HG03521 (cell line): ENCODE measurements at regions not wholly inside any gene's neighbourhood (a gene's known extent, or its start where the extent isn't known, plus 50 kb on each side); places are given as distances from the start of the nearest gene placed in this dataset.

ENCODE experiments used
- ATAC-seq: cut with Tn5 transposase; IDR thresholded peaks from one replicate; pipeline ENCODE4 v1.9.1; 2021; ENCODE audit warnings: mild to moderate bottlenecking, moderate library complexity; ENCODE audit not compliant: unreplicated experiment

- ATAC-seq: no peak
Observed at GRCh38 chr1:198032668-198033067, 115.5 kb downstream of the LHX9 start.

DNA sequence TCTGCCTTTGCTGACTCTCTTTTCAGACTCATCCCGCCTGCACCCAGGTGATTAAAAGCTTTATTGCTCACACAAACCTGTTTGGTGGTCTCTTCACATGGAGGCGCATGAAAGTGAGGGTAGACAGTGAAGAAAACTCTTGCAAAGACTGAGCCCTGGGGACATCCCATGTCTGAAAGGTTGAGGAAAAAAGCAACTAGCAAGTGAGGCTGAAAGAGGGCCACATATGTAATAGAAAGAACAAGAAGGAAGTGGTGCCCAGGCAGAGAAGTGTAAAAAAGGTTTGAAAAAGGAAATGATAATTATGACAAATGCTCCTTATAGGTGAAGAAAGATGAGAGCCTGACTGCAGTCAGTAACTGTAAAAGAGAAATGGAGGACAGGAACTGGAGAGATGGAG is 115.9 kb upstream of the NEK7 start:
- no peak for ATAC-seq

- no peak for ATAC-seq
Observed at GRCh38 chr1:198042168-198042567, 114.6 kb upstream of the NEK7 start.

DNA sequence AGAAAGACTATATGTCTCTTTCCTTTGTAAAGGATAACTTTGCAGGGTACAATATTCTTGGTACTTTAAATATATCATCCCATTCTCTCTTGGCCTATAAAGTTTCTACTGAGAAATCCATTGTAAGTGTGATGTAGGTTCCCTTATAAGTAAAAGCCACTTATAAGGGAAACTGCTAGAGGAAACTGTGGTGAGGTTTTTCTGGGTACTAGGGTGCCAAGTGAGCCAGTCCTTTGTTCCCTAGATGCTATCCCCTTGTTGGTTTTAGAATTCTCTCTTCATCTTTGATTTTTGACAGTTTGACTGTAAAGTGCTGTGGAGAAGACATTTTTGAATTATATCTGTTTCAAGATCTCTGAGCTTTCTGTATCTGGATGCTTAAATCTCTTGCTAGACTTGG is 108.9 kb upstream of the NEK7 start:
- ATAC-seq: no peak

DNA sequence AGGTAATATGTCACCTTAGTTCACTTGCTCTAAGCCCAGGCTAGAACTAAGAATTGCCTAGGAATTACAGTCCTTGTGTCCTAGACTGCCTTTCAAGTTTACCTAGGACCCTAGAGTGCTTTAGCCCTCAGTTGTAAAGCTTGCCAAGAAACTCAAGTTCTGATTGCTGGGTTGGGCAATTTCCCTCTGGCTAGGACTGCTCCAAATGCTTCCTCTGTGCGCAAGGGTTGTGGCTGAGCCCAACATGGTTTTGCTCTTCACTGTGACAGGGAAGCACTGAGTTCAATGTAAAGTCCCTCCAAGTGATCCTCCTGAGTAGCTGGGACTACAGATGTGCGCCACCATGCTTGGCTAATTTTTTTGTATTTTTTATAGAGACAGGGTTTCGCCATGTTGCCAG is 102.3 kb upstream of the NEK7 start:
- no peak for ATAC-seq

- peak; percentile 84 for ATAC-seq
Observed at GRCh38 chr1:198056255-198056654, 100.5 kb upstream of the NEK7 start.

- no peak for ATAC-seq
Observed at GRCh38 chr1:198064181-198064580, 92.6 kb upstream of the NEK7 start.

GRCh38 chr1:198068285-198068684 is 88.5 kb upstream of the NEK7 start:
- no peak for ATAC-seq

DNA sequence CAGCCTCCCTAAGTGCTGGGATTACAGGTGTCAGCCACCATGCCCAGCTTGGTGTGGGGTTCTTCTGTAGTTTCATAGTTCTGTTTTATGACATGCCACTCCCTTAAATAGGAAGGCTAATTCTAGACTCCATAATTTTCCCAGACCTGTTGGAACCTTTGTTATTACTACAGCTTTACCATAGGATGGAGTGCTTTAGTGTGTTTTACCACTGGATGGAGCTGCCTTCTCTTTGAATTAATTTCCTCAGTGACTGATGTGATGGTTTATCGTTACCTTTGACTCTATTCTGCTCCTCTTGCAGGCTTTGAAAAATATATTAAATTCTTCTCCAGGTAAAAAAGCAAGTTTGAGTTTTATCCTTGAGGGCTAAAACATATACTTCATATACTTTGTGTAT is 84.6 kb upstream of the NEK7 start:
- ATAC-seq: no peak

DNA sequence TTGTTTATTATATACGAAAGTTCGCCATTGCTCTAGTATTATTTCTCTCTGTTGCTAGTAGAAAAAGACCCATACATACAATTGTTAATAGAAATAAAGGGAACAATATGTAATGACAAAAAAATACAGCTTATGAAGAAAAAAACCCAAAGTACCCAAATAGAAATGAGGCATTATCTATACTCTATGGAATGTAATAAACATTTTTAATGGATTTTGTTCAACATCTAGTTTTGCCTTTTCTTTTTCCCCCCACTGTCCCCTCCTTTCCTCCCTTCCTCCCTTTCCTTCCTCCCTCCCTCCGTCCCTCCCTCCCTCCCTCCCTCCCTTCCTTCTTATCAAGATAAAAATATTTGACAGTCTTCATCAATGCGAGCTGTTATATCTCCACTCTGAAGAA is 81.5 kb upstream of the NEK7 start:
- ATAC-seq: no peak

DNA sequence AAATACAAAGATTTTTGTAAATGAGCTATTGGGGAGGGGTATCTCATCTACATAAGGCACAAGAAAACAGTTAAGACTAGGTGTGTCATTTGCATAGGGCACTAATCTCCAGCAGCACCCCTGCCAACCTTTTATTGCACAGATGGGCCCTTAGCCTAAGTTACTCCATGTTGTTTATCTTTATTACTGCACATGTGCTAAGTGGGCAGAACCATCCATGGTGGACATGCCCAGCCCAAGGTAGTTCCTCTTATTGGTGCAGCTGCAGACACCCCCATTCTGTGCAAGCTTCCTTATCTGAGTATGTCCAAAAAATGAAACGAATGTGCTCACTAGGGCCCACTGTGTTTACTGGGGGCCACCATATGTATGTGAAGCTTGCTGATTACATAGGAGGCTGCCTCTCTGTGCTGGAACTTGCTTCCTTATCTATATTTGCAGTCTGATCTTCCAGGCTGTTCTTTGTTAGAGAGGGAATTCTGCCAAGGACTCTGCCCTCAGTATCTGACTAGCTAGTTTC is 77.3 kb upstream of the NEK7 start:
- ATAC-seq: no peak

- ATAC-seq: no peak
Observed at GRCh38 chr1:198082576-198082975, 74.2 kb upstream of the NEK7 start.

DNA sequence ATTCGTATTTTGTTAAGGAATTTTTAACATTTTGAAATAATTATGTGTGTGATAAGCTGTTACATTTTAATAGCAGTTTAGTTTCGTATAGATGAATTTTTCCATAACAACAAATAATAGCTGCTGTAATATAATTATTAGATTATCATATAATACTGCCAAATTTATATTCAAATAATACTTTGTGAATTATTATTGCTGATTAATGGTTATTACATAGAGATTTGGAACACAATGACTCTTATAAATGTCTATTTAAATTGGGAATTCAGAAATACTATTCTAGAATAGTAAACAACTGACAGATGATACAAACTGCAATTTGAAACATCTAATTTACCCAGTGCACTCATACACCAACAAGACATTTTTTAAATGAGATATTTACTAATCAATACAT is 73.2 kb upstream of the NEK7 start:
- ATAC-seq: no peak

- no peak for ATAC-seq
Observed at GRCh38 chr1:198084241-198084908, 72.4 kb upstream of the NEK7 start.

DNA sequence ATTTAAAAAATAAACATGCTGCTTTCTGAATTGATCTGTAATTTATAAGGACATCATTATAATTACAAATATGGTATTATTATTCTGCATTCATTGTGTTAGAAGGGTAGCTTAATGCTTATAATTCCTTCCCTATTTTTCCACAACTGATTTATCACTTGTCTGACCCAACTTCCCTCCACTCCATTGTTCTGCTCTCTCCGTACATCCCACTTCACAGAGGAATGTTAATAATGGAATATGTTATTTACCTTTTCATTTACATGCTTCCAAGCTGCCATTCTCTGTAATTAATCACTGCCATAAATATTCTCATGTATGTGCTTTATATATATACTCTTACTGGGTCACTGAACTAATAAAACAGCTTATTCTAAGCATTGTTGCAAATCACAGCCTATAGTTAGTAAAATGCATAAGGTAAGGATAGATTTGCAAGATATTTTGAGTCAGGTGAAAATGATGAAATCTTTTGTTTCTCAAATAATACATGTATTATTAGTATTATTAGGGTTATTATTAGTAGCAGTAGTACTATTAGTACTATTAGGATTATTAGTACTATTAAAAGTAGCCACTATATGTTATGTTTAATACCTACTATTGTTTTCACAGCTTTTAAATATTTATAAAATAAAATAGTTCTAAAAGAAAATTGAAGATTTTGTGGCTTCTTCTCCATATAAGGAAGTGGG is 70.6 kb upstream of the NEK7 start:
- ATAC-seq: no peak

DNA sequence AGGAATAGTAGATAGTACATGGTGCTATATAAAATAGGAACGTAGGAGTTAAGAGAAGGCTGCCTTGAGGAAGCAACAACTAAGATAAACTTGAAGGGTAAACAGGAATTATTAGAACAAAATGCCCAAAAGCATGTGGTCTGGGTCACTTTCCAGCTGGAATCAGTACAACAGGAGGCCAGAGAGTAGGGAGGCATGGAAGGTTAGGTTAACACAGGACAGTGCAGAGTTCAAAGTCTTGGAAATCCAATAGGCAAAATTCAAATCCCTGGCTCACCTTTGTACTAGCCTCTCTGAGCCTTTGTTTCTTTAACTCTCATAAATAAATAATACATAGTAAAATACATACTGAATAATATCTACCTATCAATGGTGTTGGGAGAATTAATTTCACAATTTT is 69.0 kb upstream of the NEK7 start:
- ATAC-seq: no peak

GRCh38 chr1:198088360-198089071 is 68.3 kb upstream of the NEK7 start:
- ATAC-seq: no peak

DNA sequence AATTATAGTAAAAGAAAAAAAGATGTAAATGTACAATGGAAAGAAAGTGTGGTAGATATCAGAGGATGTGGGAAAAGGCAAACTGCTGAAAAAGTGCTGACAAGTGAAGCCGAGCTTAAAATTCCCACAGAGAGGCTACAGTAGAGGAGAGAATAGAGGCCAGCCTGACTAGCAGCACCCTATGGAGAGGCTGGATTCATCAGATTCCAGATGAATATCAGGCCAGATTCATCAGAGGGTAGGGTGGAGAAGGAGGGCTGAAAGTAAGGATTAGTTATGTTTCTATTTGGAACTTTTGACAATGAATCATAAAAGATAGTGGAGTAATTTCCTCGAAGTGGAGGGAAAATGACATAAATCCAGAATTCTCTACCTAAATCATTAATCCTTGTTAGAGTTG is 60.4 kb upstream of the NEK7 start:
- ATAC-seq: no peak

GRCh38 chr1:198099755-198100154 is 57.0 kb upstream of the NEK7 start:
- no peak for ATAC-seq

- no peak for ATAC-seq
Observed at GRCh38 chr1:198101716-198102453, 54.9 kb upstream of the NEK7 start.

GRCh38 chr1:198102454-198102827 is 54.4 kb upstream of the NEK7 start:
- no peak for ATAC-seq
